Testis (tissue), 2 donors: ENCODE measurements at regions not wholly inside any gene's neighbourhood (a gene's known extent, or its start where the extent isn't known, plus 50 kb on each side); places are given as distances from the start of the nearest gene placed in this dataset.

Source experiments
- DNase-seq: peaks from one replicate; pipeline ENCODE4 v3.0.0-alpha.2; 2019
- H3K27ac ChIP-seq, 2 donors: fragments of 200-600 bp; sonication (generic); one replicate each; pipeline ENCODE4 v1.5.1; 2019
- H3K27me3 ChIP-seq: fragments of 200-600 bp; sonication (generic); one replicate; pipeline ENCODE4 v1.5.1; 2019
- H3K36me3 ChIP-seq: fragments of 200-600 bp; sonication (generic); one replicate; pipeline ENCODE4 v1.5.1; 2017; ENCODE audit warnings: low read depth; ENCODE audit errors: missing control alignments
- H3K4me1 ChIP-seq: fragments of 200-600 bp; sonication (generic); one replicate; pipeline ENCODE4 v1.5.1; 2019
- H3K4me3 ChIP-seq, 2 donors: fragments of 200-600 bp; sonication (generic); one replicate each; pipeline ENCODE4 v1.5.1; 2017 to 2019
- H3K9me3 ChIP-seq: fragments of 200-600 bp; sonication (generic); one replicate; pipeline ENCODE4 v1.5.1; 2017
- POLR2A ChIP-seq: fragments of 450-650 bp; IDR thresholded peaks from one replicate; pipeline ENCODE4 v1.6.1; 2017; ENCODE audit warnings: antibody characterized with exemption, mild to moderate bottlenecking, moderate library complexity
- WGBS, 2 donors: methylation state at CpG; one replicate each; pipeline ENCODE4 v1.1.5; 2018; 5-methylcytosine and 5-hydroxymethylcytosine counted together
- intact Hi-C: fragments of 100-400 bp; cut with DNase I; formaldehyde crosslinking; loops from one replicate; pipeline ENCODE4 v1.15.1; 2023; ENCODE audit warnings: low total_unique reads
- TF ChIP-seq, protein P1 (sequence below), 3 experiments: fragments of 450-650 bp in 2 of 3; fragments of 200-600 bp in 1 of 3; sonication (generic) in 1 of 3; IDR thresholded peaks; one replicate each; pipeline ENCODE4 v1.5.1; 2016 to 2019; ENCODE audit warnings: antibody characterized with exemption in 3 of 3, mild to moderate bottlenecking in 2 of 3, moderate library complexity in 1 of 3

DNA sequence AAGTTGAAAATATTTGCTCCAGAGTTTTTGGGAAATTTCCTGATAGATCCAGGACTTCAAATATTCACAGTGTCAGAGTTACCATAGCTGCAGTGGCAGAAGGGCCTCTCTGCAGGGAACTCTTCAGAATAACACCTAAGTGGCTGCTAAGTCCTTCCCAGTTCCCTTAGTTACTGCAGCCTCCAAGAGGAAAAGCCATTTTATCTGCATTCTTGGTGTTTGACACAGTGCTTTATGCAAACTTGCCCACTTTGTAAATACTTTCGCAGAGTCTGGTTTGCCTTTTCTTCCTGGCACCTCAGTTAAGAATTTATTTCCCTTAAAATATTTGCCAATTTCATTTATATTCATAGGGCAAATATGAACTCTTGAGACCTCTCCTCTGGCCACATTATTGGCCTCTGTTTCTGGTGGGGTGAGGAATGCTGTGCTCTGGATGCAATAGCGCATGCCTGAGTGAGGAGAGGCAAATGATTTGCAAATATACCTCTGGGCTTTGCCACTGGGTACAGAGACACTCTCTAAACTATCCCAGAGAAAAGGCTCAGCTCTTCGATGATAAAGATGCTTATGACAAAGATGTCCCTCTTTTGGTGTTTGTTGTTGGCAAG lies 566.3 kb upstream of the NR3C2 start:
- Histone ChIP-seq H3K4me3 (no peak overlapping the region), H3K4me1 (no peaks in the 10 kb centered on the region), H3K9me3 (no peaks in the 10 kb centered on the region), H3K27me3 (no peaks in the 10 kb centered on the region), H3K27ac (no peak overlapping the region), H3K36me3 (no peaks in the 10 kb centered on the region)
- DNase-seq: no peak
- TF ChIP-seq, protein P1, sequence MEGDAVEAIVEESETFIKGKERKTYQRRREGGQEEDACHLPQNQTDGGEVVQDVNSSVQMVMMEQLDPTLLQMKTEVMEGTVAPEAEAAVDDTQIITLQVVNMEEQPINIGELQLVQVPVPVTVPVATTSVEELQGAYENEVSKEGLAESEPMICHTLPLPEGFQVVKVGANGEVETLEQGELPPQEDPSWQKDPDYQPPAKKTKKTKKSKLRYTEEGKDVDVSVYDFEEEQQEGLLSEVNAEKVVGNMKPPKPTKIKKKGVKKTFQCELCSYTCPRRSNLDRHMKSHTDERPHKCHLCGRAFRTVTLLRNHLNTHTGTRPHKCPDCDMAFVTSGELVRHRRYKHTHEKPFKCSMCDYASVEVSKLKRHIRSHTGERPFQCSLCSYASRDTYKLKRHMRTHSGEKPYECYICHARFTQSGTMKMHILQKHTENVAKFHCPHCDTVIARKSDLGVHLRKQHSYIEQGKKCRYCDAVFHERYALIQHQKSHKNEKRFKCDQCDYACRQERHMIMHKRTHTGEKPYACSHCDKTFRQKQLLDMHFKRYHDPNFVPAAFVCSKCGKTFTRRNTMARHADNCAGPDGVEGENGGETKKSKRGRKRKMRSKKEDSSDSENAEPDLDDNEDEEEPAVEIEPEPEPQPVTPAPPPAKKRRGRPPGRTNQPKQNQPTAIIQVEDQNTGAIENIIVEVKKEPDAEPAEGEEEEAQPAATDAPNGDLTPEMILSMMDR (IDR thresholded peaks at IDR 0.05): no peak
- TF ChIP-seq POLR2A: no peak
- 94 to 95% methylated on average over 3 of the region's 3 CpGs for WGBS, 2 donors
- intact Hi-C loops: no loop called here

DNA sequence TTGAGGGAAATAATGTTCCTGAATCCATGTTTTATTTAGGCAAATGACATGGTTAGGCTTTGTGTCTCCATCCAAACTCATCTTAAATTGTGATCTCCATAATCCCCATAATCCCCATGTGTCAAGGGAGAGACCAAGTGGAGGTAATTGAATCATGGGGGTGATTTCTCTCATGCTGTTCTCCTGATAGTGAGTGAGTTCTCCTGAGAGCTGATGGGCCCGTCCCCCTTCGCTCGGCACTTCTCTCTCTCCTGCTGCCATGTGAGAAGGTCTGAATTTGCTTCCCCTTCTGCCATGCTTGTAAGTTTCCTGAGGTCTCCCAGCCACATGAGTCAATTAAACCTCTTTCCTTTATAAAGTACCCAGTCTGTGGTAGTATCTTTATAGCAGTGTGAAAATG lies 563.0 kb upstream of the NR3C2 start:
- Histone ChIP-seq H3K4me3 (no peak overlapping the region), H3K4me1 (no peaks in the 10 kb centered on the region), H3K27me3 (no peaks in the 10 kb centered on the region), H3K36me3 (no peaks in the 10 kb centered on the region), H3K9me3 (no peaks in the 10 kb centered on the region), H3K27ac (no peak overlapping the region)
- TF ChIP-seq, protein P1 (IDR thresholded peaks at IDR 0.05): no peak
- no peak for TF ChIP-seq POLR2A
- 95 to 100% methylated on average over 3 of the region's 3 CpGs for WGBS, 2 donors
- intact Hi-C loops: no loop called here
- no peak for DNase-seq

DNA sequence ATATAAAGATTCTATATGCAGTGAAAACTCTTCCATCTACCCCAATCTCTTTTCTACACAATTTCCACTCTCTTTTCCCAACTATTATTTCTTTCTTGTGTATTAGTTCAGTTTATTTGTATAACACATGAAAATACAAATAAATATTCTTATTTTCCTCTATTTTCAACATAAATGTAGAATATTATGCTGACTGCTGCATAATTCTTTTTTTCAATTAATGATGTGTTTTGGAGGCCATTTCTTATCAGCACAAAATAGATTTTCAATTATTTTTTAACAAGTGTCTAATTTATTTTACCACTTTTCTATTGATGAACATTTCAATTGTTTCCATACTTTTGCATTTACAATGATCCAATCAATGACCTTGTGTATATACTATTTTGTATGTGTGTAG lies 557.7 kb upstream of the NR3C2 start:
- TF ChIP-seq, protein P1 (IDR thresholded peaks at IDR 0.05): no peak
- no peak for TF ChIP-seq POLR2A
- DNase-seq: no peak
- no peak overlapping the region for H3K27ac ChIP-seq
- no peak overlapping the region for H3K4me3 ChIP-seq
- H3K4me1 ChIP-seq: no peaks in the 10 kb centered on the region
- no peaks in the 10 kb centered on the region for H3K9me3 ChIP-seq
- no peaks in the 10 kb centered on the region for H3K27me3 ChIP-seq
- no peaks in the 10 kb centered on the region for H3K36me3 ChIP-seq
- intact Hi-C loops: no loop called here

DNA sequence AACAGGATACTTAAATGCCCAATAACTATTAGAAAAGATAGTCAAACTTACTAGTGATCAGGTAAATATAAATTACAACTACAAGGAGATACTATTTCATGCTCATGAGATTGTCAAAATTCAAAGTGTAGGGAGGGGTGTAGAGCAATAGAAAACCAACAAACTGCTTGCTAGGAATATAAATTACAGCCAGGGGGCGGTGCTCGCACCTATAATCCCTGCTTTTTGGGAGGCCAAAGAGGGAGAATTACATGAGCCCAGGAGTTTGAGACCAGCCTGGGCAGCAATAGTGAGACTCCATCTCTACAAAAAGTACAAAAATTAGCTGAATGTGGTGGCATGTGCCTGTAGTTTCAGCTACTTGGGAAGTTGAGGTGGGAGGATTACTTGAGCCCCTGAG lies 556.5 kb upstream of the NR3C2 start:
- intact Hi-C loops: no loop called here
- DNase-seq: no peak
- TF ChIP-seq, protein P1 (IDR thresholded peaks at IDR 0.05): no peak
- TF ChIP-seq POLR2A: no peak
- Histone ChIP-seq H3K27me3 (no peaks in the 10 kb centered on the region), H3K4me1 (no peaks in the 10 kb centered on the region), H3K36me3 (no peaks in the 10 kb centered on the region), H3K4me3 (no peak overlapping the region), H3K27ac (no peak overlapping the region), H3K9me3 (no peaks in the 10 kb centered on the region)
- WGBS, 2 donors: 76 to 83% methylated on average over 2 of the region's 2 CpGs

DNA sequence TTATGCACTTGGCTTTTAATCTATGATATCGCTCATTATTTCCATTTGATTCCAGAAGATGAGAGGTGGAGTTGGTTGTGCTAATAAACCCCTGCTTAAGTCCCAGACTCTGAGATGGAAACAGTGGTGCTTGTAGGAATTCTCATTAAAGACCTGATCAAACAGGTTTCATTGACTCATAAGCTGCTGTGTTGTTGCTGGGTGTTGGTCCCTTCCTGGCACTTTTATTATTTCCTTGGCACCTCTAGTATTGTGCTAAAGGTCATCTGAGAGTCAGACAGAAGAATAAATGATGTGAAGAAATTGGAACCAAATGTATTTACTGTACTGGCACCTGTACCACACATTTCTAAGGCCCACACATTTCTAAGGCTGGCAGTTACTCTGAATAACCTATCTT lies 544.7 kb upstream of the NR3C2 start:
- H3K27me3 ChIP-seq: no peaks in the 10 kb centered on the region
- H3K36me3 ChIP-seq: no peaks in the 10 kb centered on the region
- no peak overlapping the region for H3K4me3 ChIP-seq
- no peak overlapping the region for H3K27ac ChIP-seq
- no peak for TF ChIP-seq POLR2A
- TF ChIP-seq, protein P1 (IDR thresholded peaks at IDR 0.05): no peak
- WGBS, 2 donors: 85 to 95% methylated on average over 1 of the region's 1 CpG
- DNase-seq: no peak
- no peaks in the 10 kb centered on the region for H3K9me3 ChIP-seq
- no peaks in the 10 kb centered on the region for H3K4me1 ChIP-seq
- intact Hi-C loops: no loop called here
